HS-5 (cell line): ENCODE measurements at regions not wholly inside any gene's neighbourhood (a gene's known extent, or its start where the extent isn't known, plus 50 kb on each side); places are given as distances from the start of the nearest gene placed in this dataset.

ENCODE experiments used
- DNase-seq: peaks from one replicate; pipeline ENCODE4 v3.0.0-alpha.2; 2012; ENCODE audit warnings: low read depth

GRCh38 chr17:63341276-63341675 is 104.8 kb downstream of the CYB561 start:
- DNase-seq = no peak

- no peak for DNase-seq
Observed at GRCh38 chr17:63344383-63344782, 101.7 kb downstream of the CYB561 start.

GRCh38 chr17:63345611-63346010 is 100.5 kb downstream of the CYB561 start:
- no peak for DNase-seq

GRCh38 chr17:63347475-63347874 is 98.6 kb downstream of the CYB561 start:
- no peak for DNase-seq

DNA sequence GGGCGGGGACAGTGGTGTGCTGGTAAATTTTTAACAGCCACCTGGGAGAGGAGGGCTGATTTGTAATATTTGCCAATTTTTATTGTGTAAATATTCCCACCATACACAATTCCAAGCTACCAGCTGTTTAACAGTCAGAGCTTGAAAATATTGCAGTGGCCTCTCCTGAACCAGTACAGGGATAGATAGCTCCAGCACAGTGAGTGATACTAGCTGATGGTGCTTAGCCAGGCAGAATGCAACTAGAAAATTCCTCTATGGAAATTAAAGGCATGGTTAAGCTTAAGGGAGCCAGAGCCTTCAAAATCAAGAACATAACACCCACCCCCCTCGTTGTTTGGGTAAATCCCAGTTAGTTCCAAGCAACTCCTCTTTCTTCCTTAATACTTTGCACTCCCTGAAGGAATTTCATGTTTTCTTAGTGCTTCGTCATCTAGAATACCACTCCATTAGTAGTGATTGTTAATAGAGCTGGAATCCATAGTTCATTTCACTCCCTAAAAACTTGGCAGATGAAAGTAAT is 96.6 kb downstream of the CYB561 start:
- no peak for DNase-seq

GRCh38 chr17:63350364-63350763 is 95.7 kb downstream of the CYB561 start:
- no peak for DNase-seq

DNA sequence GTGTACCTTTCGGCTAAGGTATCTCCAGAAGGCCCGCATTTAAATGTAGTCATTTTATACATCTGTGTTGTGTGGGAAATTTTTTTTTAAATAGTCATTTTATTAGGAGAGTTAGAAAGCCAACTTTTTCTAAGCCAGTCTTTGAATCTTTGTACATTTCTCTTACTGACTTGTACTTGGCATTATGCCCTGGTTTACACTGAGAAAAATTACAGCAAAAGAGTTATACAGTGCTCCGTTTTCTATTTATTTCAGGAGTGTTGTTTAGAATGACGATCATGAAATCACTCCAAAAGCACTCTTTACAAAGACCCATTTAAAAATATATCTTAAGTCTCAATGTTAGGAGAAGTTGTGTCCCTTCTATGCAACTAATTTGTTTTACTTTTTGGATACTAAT is 91.8 kb downstream of the CYB561 start:
- no peak for DNase-seq

DNA sequence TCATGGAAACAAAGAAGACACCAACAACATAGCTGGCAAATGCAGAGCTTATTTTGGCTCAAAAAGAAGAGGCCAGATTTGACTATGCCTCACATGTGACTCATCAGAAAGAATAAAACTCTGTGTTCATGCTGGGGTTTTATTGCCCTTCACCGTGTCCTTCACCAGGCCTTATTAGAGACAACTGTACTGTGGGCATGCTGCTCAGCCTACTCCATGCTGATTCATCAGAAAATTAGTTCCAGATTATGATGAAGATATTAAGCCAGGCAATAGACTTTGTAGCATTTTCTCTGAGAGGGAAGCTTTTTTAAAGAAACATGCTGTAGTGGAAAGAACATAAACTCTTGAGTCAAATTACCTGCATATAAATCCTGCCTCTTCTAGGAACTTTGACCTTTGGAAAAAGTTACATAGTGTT is 89.8 kb downstream of the CYB561 start:
- peak; percentile 76 for DNase-seq

DNA sequence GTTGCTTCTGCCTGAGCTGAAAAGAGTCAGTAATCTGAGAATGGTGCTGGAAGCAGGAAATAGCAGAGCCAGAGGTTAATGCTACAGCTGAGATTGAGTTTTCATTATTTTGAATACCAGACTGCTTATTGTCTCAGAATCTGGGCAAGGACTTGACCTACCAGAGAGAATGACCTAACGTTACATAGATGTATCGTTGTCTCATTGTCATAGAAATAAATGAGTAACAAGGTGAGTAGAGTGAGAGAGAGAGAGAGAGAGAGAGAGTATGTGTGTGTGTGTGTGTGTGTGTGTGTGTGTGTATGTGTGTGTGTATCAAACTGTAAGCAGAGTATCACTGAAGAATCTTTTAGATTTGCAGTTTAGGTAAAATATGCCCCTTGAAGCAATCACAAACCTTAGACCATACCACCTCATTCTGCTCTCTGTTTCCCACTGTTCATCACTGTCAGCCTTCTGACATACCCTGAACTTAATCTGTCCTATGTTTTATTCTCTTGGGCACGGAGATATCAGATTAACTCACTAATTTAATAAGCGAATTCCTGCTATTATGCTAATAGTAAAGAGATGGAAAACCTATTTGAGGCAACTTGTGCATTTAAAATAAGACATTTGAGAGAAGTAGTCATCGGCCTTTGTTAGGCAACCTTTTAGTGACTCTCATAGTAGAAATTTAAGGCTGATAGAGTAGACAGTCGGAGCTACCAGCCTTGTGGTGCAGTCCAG is 87.8 kb downstream of the CYB561 start:
- DNase-seq = peak; percentile 70

DNA sequence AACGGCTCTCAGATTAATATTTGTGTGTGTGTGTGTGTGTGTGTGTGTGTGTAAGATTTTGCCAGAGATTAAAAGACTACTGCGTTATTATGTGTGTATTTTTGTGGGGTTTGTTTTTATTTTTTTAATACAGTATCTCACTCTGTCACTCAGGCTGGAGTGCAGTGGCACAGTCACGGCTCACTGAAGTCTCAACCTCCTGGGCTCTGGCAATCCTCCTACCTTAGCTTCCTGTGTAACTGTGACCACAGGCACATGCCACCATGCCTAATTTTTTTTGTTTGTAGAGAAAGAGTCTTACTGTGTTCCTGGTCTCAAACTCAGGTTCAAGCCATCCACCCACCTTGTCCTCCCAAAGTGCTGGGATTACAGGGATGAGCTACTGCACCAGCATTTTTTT is 87.2 kb downstream of the CYB561 start:
- DNase-seq = no peak

- no peak for DNase-seq
Observed at GRCh38 chr17:63361182-63361581, 84.9 kb downstream of the CYB561 start.

DNA sequence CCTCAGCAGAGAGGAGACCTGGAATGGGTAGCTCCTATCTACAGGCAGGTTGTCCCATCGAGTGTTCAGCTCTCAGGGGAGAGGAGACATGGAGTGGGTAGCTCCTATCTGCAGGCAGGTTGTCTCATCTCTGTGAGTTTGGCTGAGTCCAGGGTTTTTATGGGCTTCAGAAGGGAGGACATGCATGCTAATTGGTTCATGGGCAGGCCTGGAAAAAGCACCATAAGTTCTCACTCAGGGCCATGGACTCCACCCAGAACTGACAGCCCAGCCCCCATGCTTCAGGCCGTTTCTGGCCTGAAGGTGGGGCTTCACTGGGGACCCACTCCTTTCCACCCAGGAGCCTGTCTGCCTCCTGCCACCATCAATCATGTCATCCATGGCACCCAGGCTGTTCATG is 84.0 kb downstream of the CYB561 start:
- DNase-seq = no peak

- DNase-seq = no peak
Observed at GRCh38 chr17:63364387-63364786, 81.7 kb downstream of the CYB561 start.

GRCh38 chr17:63364944-63365343 is 81.2 kb downstream of the CYB561 start:
- DNase-seq = no peak

- DNase-seq = no peak
Observed at GRCh38 chr17:63365366-63366240, 80.5 kb downstream of the CYB561 start.

GRCh38 chr17:63366241-63366566 is 79.9 kb downstream of the CYB561 start:
- no peak for DNase-seq

DNA sequence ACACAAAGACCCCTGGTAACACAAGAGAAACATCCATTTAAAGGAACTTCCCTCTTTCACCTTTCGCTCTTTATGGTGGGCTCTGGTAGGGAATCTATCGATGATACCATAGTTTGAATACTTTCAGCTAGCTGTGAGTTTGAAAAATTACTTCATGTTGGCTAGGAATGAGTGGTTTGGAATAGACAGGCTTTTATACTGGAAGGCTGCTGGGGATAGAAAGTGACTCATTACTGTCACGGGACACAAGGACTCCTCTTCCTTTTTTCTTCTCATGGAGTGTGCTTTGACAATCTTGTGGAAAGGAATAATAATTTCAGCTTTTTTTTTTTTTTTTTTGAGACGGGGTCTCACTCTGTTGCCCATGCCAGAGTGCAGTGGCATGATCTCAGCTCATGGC is 76.9 kb downstream of the CYB561 start:
- DNase-seq = no peak

- no peak for DNase-seq
Observed at GRCh38 chr17:63370696-63371095, 75.4 kb downstream of the CYB561 start.

DNA sequence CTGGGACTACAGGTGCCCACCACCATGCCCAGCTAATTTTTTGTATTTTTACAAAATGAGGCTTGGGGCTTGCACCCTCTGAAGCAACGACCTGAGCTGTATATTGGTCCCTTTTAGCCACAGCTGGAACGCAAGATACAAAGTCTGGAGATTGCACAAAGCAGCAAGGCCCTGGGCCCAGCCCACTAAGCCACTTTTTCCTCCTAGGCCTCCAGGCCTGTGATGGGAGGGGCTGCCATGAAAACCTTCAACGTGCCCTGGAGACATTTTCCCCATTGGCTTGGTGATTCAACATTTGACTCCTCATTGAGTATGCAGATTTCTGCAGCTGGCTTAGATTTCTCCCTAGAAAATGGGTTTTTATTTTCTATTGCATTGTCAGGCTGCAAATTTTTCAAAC is 69.2 kb downstream of the CYB561 start:
- DNase-seq = no peak

DNA sequence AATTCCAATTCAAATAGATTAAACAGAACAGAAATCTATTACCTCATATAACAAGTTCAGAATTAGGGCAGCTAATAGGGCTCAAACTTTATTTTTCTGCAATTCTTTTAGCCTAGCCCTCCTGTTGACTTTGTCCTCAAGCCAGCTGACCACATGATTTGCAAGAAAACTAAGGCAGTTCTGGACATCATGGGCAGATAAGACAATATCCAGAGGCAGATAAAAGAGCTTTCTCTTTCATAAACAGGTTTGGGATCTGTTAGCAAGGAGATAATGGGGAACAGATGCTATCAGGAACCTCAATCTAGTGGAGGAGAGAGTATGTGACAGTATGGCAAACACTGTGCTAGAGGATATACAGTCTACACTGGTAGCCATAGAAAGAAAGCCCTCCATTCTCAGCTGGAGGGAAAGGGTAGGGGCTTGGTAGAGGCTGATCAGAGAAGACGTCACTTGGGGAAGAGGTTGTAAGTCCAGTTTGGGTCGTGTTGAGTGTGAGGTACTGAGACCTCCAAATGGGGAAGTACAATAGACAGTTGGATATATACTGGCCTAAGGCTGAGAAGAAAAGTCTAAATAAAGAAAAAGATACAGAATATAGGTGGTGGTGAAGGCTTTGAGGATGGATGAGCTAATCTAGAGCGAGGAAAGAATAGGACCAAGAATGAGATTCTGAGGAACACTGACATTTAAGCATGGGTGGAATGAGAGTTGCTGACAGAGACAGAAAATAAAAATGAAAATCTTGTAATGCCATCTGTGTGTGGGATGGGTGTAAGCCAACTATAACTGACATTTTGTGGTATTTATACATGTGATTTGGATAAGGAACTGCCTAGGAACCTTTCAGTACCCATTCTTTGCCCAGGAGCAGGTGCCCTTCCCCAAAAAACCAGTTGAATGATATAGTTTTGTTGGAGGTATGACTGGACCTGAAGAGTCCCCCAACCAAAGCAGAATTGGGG is 67.4 kb downstream of the CYB561 start:
- no peak for DNase-seq

DNA sequence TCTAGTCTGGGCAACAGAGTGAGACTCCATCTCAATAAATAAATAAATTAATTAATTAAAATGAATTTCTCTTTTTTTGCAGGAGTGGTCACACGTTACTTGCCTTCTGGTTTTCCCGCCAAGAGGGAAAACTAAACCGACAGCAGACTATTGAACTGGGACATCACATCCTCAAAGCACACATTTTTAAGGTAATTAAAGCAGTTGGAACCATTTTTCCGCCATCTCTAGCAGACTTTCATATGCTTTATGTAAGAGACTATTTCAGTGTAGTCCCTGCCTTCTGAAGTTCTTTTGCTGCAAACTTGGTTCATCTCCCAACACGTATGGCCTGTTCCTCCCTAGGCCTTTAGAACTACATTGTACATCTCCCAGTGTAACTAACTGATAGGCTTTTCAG is 66.5 kb downstream of the CYB561 start:
- no peak for DNase-seq

- no peak for DNase-seq
Observed at GRCh38 chr17:63381101-63381729, 64.9 kb downstream of the CYB561 start.
